Keratinocyte (primary cell): ENCODE measurements at regions not wholly inside any gene's neighbourhood (a gene's known extent, or its start where the extent isn't known, plus 50 kb on each side); places are given as distances from the start of the nearest gene placed in this dataset.
A peak's percentile ranks its signal among the peaks of the same experiment; 100 is the strongest.

Experiments
- DNase-seq: peaks from one replicate; pipeline ENCODE4 v3.0.0-alpha.2; 2011; ENCODE audit warnings: low read depth, missing footprints, low spot score
- FAIRE-seq: peaks from 2 replicates; lab custom pipeline; 2011; peaks lifted over from hg19 to GRCh38; lab: Jason Lieb, UNC
- H2AFZ ChIP-seq: 2 replicates; pipeline ENCODE4 v1.6.0; 2012; ENCODE audit warnings: low read length, control low read depth, inconsistent platforms; ENCODE audit not compliant: control insufficient read depth
- H3K27ac ChIP-seq: 2 replicates; pipeline ENCODE4 v1.5.1; 2011; ENCODE audit warnings: low read length; ENCODE audit not compliant: control insufficient read depth, insufficient read depth
- H3K27me3 ChIP-seq: 3 replicates; pipeline ENCODE4 v1.6.0; 2011; ENCODE audit warnings: low read length; ENCODE audit not compliant: control insufficient read depth, insufficient read depth; ENCODE audit errors: extremely low read depth
- H3K36me3 ChIP-seq, 2 experiments: 2 replicates in 1 of 2; 3 replicates in 1 of 2; pipeline ENCODE4 v1.5.1; 2011; ENCODE audit warnings: low read length in 2 of 2, mild to moderate bottlenecking in 1 of 2; ENCODE audit not compliant: control insufficient read depth in 2 of 2, insufficient read depth in 2 of 2; ENCODE audit errors: extremely low read depth in 1 of 2
- H3K4me1 ChIP-seq: 3 replicates; pipeline ENCODE4 v1.5.1; 2011; ENCODE audit warnings: low read length; ENCODE audit not compliant: control insufficient read depth, insufficient read depth; ENCODE audit errors: extremely low read depth
- H3K4me2 ChIP-seq: 3 replicates; pipeline ENCODE4 v1.6.0; 2011; ENCODE audit warnings: low read depth, low read length; ENCODE audit not compliant: control insufficient read depth, insufficient read depth; ENCODE audit errors: extremely low read depth
- H3K4me3 ChIP-seq, 3 experiments: fragments of 200-600 bp in 1 of 3; sonication (generic) in 1 of 3; 2 replicates in 2 of 3; 3 replicates in 1 of 3; pipeline ENCODE4 v1.5.1; 2011 to 2016; ENCODE audit warnings: low read length in 3 of 3, mild to moderate bottlenecking in 3 of 3, control low read depth in 2 of 3, inconsistent platforms in 1 of 3, low read depth in 1 of 3, mixed read lengths in 1 of 3, mixed run types in 1 of 3, moderate library complexity in 1 of 3; ENCODE audit not compliant: control insufficient read depth in 2 of 3, insufficient read depth in 2 of 3; ENCODE audit errors: extremely low read depth in 1 of 3
- H3K79me2 ChIP-seq: 2 replicates; pipeline ENCODE4 v1.6.0; 2012; ENCODE audit warnings: low read length; ENCODE audit not compliant: control insufficient read depth, insufficient read depth
- H3K9ac ChIP-seq: 3 replicates; pipeline ENCODE4 v1.6.0; 2011; ENCODE audit warnings: low read length; ENCODE audit not compliant: control insufficient read depth, insufficient read depth; ENCODE audit errors: extremely low read depth
- H3K9me1 ChIP-seq: 3 replicates; pipeline ENCODE4 v1.6.0; 2011; ENCODE audit warnings: low read length; ENCODE audit not compliant: control insufficient read depth, insufficient read depth; ENCODE audit errors: extremely low read depth
- H3K9me3 ChIP-seq: 2 replicates; pipeline ENCODE4 v1.5.1; 2012; ENCODE audit warnings: low read depth, low read length; ENCODE audit not compliant: control insufficient read depth
- H4K20me1 ChIP-seq: 3 replicates; pipeline ENCODE4 v1.6.0; 2011; ENCODE audit warnings: low read length; ENCODE audit not compliant: control insufficient read depth, insufficient read depth; ENCODE audit errors: extremely low read depth
- EZH2 ChIP-seq: IDR thresholded peaks from one replicate; pipeline ENCODE4 v1.6.1; 2012; ENCODE audit warnings: inconsistent platforms, mild to moderate bottlenecking, low read length, moderate library complexity
- dilution Hi-C: fragments of 300-500 bp; cut with MboI; formaldehyde crosslinking; loops from one replicate; pipeline ENCODE4 v1.7.0; 2020; ENCODE audit warnings: low sequenced_read_pairs; ENCODE audit not compliant: extremely low pct_ligation_motif_present
- TF ChIP-seq, protein P1 (sequence below), 3 experiments: IDR thresholded peaks in 1 of 3; conservative IDR thresholded peaks in 1 of 3; optimal IDR thresholded peaks in 1 of 3; 2 replicates in 2 of 3; 3 replicates in 1 of 3; pipeline versions ENCODE3 to v1.5.1; 2011; ENCODE audit warnings: low read length in 3 of 3, mild to moderate bottlenecking in 3 of 3, moderate library complexity in 2 of 3, control low read depth in 1 of 3, inconsistent platforms in 1 of 3; ENCODE audit not compliant: insufficient read depth in 2 of 3; ENCODE audit errors: extremely low read depth in 1 of 3

DNA sequence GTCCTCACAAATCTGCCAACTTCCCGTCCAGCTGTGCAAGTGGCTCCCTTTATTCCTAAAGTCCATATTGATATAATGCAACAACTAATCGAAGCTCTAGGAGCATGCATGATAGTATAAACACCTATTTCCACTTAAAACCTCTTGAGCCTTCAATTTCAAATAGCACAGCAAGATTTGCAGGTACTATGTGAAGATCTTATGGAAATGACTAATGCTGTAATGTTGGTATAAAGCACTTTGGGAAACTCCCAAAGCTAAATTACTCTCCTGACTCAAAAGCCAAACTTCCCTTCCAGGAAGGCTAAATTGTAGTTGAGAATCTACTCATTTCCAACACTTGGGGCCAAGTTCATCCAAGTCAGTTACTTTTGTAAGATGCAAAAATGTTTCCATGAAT lies 287.6 kb upstream of the CDH11 start:
- FAIRE-seq (peak; percentile 76), DNase-seq (no peak)
- H3K4me2 ChIP-seq: no peak overlapping the region
- H3K9me1 ChIP-seq: no peaks in the 10 kb centered on the region
- TF ChIP-seq, protein P1, sequence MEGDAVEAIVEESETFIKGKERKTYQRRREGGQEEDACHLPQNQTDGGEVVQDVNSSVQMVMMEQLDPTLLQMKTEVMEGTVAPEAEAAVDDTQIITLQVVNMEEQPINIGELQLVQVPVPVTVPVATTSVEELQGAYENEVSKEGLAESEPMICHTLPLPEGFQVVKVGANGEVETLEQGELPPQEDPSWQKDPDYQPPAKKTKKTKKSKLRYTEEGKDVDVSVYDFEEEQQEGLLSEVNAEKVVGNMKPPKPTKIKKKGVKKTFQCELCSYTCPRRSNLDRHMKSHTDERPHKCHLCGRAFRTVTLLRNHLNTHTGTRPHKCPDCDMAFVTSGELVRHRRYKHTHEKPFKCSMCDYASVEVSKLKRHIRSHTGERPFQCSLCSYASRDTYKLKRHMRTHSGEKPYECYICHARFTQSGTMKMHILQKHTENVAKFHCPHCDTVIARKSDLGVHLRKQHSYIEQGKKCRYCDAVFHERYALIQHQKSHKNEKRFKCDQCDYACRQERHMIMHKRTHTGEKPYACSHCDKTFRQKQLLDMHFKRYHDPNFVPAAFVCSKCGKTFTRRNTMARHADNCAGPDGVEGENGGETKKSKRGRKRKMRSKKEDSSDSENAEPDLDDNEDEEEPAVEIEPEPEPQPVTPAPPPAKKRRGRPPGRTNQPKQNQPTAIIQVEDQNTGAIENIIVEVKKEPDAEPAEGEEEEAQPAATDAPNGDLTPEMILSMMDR (optimal IDR thresholded peaks at IDR 0.05 in 1 of 3, IDR thresholded peaks at IDR 0.05 in 1 of 3, conservative IDR thresholded peaks at IDR 0.05 in 1 of 3; ENCODE audit: extremely low read depth in 1 of 3, insufficient read depth in 2 of 3, low read length in 3 of 3): no peak
- TF ChIP-seq EZH2: no peak
- no peaks in the 10 kb centered on the region for H3K36me3 ChIP-seq
- H3K27ac ChIP-seq: no peak overlapping the region
- H3K4me3 ChIP-seq: no peak overlapping the region
- H3K9ac ChIP-seq: no peak overlapping the region
- H3K79me2 ChIP-seq: no peaks in the 10 kb centered on the region
- no peaks in the 10 kb centered on the region for H4K20me1 ChIP-seq
- H2AFZ ChIP-seq: no peak overlapping the region
- no peaks in the 10 kb centered on the region for H3K27me3 ChIP-seq
- peaks cover 27% of the 10 kb centered on the region for H3K4me1 ChIP-seq
- dilution Hi-C loops: no loop called here
- H3K9me3 ChIP-seq: no peaks in the 10 kb centered on the region

DNA sequence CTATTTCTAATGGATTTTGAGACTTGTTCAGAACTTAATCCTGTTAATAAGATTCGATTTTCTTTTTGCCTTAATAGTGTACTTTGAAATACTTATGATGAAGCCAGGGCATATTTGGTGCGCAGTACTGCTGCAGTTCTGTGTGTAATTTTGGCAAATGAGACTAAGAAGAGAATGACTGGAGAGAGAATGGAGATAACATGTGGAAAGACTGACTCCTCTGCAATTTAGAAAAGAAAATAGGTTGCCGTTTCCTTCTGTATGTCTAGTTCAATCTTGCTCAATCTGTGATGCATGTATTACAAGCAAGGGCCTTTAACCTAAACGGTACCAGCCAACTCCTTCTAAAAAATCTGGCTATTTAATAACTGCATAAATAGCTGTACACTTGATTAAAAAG lies 285.1 kb upstream of the CDH11 start:
- H3K4me3 ChIP-seq: no peak overlapping the region
- no peaks in the 10 kb centered on the region for H4K20me1 ChIP-seq
- FAIRE-seq: no peak
- H3K27me3 ChIP-seq: no peaks in the 10 kb centered on the region
- no peaks in the 10 kb centered on the region for H3K79me2 ChIP-seq
- H3K36me3 ChIP-seq: no peaks in the 10 kb centered on the region
- DNase-seq: no peak
- dilution Hi-C loops: no loop called here
- H3K4me1 ChIP-seq: peaks cover 15% of the 10 kb centered on the region
- no peak overlapping the region for H3K4me2 ChIP-seq
- no peak overlapping the region for H2AFZ ChIP-seq
- no peaks in the 10 kb centered on the region for H3K9me1 ChIP-seq
- H3K9ac ChIP-seq: no peak overlapping the region
- no peaks in the 10 kb centered on the region for H3K9me3 ChIP-seq
- TF ChIP-seq, protein P1 (optimal IDR thresholded peaks at IDR 0.05 in 1 of 3, IDR thresholded peaks at IDR 0.05 in 1 of 3, conservative IDR thresholded peaks at IDR 0.05 in 1 of 3; ENCODE audit: extremely low read depth in 1 of 3, insufficient read depth in 2 of 3, low read length in 3 of 3): no peak
- TF ChIP-seq EZH2: no peak
- no peak overlapping the region for H3K27ac ChIP-seq
